Neural progenitor cell (in vitro differentiated cells): ENCODE measurements at regions not wholly inside any gene's neighbourhood (a gene's known extent, or its start where the extent isn't known, plus 50 kb on each side); places are given as distances from the start of the nearest gene placed in this dataset.

Experiments
- DNase-seq: peaks from one replicate; pipeline ENCODE4 v3.0.0-alpha.2; 2016; ENCODE audit warnings: low spot score
- H2AFZ ChIP-seq: fragments of 200-600 bp; sonication (generic); replicated peaks from 2 replicates; pipeline ENCODE4 v1.6.1; 2016; ENCODE audit warnings: antibody characterized with exemption
- H3F3A ChIP-seq: fragments of 200-600 bp; sonication (generic); 2 replicates; pipeline ENCODE4 v1.6.1; 2016; ENCODE audit warnings: antibody characterized with exemption, low read depth
- H3K27ac ChIP-seq: fragments of 200-600 bp; sonication (generic); 2 replicates; pipeline ENCODE4 v1.5.1; 2016; ENCODE audit warnings: mild to moderate bottlenecking
- H3K27me3 ChIP-seq: fragments of 200-600 bp; sonication (generic); 2 replicates; pipeline ENCODE4 v1.6.1; 2016; ENCODE audit warnings: mild to moderate bottlenecking, moderate library complexity
- H3K36me3 ChIP-seq: fragments of 200-600 bp; sonication (generic); 2 replicates; pipeline ENCODE4 v1.5.1; 2016
- H3K4me1 ChIP-seq: fragments of 200-600 bp; sonication (generic); 2 replicates; pipeline ENCODE4 v1.6.1; 2016; ENCODE audit warnings: mixed run types
- H3K4me2 ChIP-seq: fragments of 200-600 bp; sonication (generic); 2 replicates; pipeline ENCODE4 v1.6.1; 2016
- H3K4me3 ChIP-seq: fragments of 200-600 bp; sonication (generic); 2 replicates; pipeline ENCODE4 v1.5.1; 2016
- H3K79me2 ChIP-seq: fragments of 200-600 bp; sonication (generic); 2 replicates; pipeline ENCODE4 v1.6.1; 2016; ENCODE audit warnings: low read depth
- H3K9ac ChIP-seq: fragments of 200-600 bp; sonication (generic); 2 replicates; pipeline ENCODE4 v1.6.1; 2016
- H3K9me3 ChIP-seq: fragments of 200-600 bp; sonication (generic); 2 replicates; pipeline ENCODE4 v1.5.1; 2016; ENCODE audit warnings: low read depth
- H4K20me1 ChIP-seq: fragments of 200-600 bp; sonication (generic); 2 replicates; pipeline ENCODE4 v1.6.1; 2016; ENCODE audit warnings: low read depth
- H3K27ac Mint-ChIP-seq: 3 replicates; pipeline ENCODE4 v1.8.0; 2021; ENCODE audit warnings: mixed read lengths
- H3K27me3 Mint-ChIP-seq: 2 replicates; pipeline ENCODE4 v1.8.0; 2022; ENCODE audit warnings: low read depth, mild to moderate bottlenecking, inconsistent platforms, moderate library complexity, mixed read lengths; ENCODE audit not compliant: insufficient read depth
- H3K36me3 Mint-ChIP-seq: 3 replicates; pipeline ENCODE4 v1.8.0; 2021; ENCODE audit warnings: mixed read lengths
- H3K4me1 Mint-ChIP-seq: 3 replicates; pipeline ENCODE4 v1.8.0; 2021; ENCODE audit warnings: mixed read lengths
- H3K4me3 Mint-ChIP-seq: 3 replicates; pipeline ENCODE4 v1.8.0; 2021; ENCODE audit warnings: mild to moderate bottlenecking, moderate library complexity, mixed read lengths
- H3K9me3 Mint-ChIP-seq: 3 replicates; pipeline ENCODE4 v1.8.0; 2020; ENCODE audit warnings: mixed read lengths
- EZH2 ChIP-seq: fragments of 200-600 bp; sonication (generic); IDR thresholded peaks from 2 replicates; pipeline ENCODE4 v1.6.1; 2017; ENCODE audit warnings: antibody characterized with exemption, mild to moderate bottlenecking, moderate library complexity
- EZH2phosphoT487 ChIP-seq: fragments of 200-600 bp; sonication (generic); IDR thresholded peaks from 2 replicates; pipeline ENCODE4 v1.6.1; 2017; ENCODE audit warnings: antibody characterized with exemption
- TF ChIP-seq, protein P1 (sequence below): fragments of 200-600 bp; sonication (generic); IDR thresholded peaks from 2 replicates; pipeline ENCODE4 v1.5.1; 2017; ENCODE audit warnings: antibody characterized with exemption, mild to moderate bottlenecking

DNA sequence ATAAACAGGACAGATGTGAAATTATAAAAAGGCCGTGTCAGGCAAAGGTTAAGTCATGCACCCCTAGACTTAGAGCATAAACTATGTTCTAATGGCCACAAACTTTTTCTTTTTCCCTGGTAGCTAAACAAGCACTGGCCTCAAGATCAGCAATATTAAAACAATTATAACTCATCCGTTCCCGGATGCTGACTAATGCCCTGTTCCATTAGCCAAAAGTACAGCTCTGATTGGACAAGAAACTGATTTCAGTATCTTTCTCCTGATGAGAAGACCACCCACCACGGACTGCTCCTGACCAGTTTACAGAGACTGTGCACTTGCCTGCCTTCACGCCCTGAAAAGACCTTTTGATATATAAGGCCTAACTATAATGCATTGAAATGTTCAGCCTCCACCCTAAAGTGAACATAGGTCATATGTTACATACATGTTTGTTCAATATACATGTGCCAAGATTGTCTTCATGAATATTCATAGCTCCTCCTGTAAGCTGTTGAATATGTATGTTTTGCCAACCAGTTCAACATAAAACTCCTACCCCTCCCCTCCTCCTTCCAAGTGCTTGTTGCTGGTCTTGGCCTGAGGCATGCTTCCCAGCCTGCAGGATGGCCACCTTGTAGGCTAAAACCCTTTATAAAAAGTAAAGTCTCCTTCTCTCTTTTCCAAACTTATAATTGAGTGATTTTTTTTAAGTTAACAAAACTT lies 162.0 kb downstream of the IPO8 start:
- Mint-ChIP-seq H3K36me3 (no peaks in the 10 kb centered on the region), H3K4me3 (no peak overlapping the region), H3K27ac (no peak overlapping the region), H3K4me1 (peaks cover 2% of the 10 kb centered on the region), H3K27me3 (peaks cover 2% of the 10 kb centered on the region), H3K9me3 (no peaks in the 10 kb centered on the region)
- no peak overlapping the region for H2AFZ ChIP-seq
- H3K27me3 ChIP-seq: no peaks in the 10 kb centered on the region
- no peaks in the 10 kb centered on the region for H3K4me1 ChIP-seq
- no peaks in the 10 kb centered on the region for H4K20me1 ChIP-seq
- H3K79me2 ChIP-seq: no peaks in the 10 kb centered on the region
- H3F3A ChIP-seq: no peaks in the 10 kb centered on the region
- TF ChIP-seq EZH2: no peak
- TF ChIP-seq EZH2phosphoT487: no peak
- TF ChIP-seq, protein P1, sequence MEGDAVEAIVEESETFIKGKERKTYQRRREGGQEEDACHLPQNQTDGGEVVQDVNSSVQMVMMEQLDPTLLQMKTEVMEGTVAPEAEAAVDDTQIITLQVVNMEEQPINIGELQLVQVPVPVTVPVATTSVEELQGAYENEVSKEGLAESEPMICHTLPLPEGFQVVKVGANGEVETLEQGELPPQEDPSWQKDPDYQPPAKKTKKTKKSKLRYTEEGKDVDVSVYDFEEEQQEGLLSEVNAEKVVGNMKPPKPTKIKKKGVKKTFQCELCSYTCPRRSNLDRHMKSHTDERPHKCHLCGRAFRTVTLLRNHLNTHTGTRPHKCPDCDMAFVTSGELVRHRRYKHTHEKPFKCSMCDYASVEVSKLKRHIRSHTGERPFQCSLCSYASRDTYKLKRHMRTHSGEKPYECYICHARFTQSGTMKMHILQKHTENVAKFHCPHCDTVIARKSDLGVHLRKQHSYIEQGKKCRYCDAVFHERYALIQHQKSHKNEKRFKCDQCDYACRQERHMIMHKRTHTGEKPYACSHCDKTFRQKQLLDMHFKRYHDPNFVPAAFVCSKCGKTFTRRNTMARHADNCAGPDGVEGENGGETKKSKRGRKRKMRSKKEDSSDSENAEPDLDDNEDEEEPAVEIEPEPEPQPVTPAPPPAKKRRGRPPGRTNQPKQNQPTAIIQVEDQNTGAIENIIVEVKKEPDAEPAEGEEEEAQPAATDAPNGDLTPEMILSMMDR: no peak
- H3K27ac ChIP-seq: no peak overlapping the region
- no peak overlapping the region for H3K9ac ChIP-seq
- no peak overlapping the region for H3K4me2 ChIP-seq
- no peaks in the 10 kb centered on the region for H3K9me3 ChIP-seq
- H3K4me3 ChIP-seq: no peak overlapping the region
- no peak for DNase-seq
- H3K36me3 ChIP-seq: no peaks in the 10 kb centered on the region

DNA sequence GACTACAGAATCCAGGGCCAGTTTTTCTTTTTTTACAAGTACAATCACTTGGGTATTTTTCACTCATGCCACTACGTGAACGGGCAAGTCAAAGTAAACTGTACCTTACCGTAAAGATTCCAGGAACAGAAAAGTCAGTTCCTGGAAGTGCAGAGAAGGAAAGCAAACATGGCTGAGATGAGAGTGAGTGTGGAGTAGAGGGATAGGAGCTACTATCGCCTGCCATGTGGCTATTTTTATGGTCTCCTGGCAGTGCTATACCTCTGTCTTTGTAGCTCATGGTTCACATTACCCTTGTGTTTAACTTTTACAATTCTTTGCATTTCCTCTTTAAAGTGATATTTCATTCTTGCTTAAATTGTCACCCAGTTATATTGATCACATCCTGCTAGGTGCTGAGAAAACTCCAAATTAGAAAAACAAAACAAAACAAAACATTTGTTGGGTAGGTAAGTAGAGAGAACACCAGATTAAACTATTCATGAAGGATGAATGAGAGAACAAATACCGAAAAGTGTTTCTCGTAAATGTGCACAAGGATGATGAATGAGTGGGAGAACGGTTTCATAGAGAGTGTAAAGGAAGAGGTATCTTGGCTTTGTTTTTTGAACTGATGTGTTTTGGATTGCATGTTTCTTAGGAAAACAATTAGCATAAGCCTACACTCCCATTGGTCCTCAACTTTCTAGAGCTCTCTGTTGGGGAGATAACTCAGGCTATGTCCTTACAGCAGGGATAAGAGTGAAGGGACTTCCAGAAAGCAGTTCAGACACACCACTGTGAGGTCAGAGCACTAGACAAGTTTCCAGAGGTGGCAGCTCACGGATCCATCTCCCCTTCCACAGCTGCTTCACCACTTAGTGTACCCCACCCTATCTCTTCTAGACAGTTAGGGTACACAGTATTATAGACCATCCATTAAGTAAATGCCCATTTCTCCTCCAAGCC lies 163.7 kb downstream of the IPO8 start:
- TF ChIP-seq EZH2 (no peak), EZH2phosphoT487 (no peak)
- TF ChIP-seq, protein P1: no peak

DNA sequence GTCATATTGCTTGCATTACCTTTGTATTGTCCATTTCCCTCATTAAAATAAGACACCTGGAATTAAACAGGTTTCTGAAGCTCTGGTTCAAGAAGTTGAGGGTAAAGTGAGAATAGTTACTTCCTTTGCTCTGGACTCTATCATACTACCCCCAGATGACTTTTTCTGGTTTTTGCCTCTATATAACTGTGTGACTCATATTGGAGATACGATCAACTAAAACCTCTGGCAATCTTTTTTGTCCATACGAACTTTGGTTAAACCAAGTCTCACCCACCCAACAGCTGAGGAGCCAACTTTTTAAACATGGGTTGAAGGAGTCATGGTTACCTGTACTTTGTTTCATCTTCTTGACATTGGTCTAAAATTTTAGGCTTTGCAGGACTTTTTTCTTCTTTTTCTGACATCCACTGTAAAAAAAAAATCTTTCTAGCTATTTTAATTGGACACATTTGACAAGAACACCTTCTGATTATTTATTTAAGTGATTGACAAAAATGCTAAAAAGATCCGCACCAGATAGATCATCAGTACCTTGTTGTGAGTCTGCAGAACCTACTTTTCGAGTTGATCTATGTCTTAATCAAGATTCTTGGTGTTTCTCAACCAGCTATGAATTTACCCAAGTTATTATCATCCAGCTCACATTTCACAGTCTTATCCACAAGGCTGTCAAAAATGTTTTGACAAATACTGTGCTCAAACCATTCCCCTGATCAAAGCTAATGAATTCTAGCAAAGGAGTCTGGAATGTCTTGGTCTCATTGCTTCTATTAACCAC lies 166.0 kb downstream of the IPO8 start:
- Histone ChIP-seq H3K27me3 (no peaks in the 10 kb centered on the region), H3K9ac (no peak overlapping the region), H3K9me3 (no peaks in the 10 kb centered on the region), H3K36me3 (no peaks in the 10 kb centered on the region), H3K4me2 (no peak overlapping the region), H3K27ac (no peak overlapping the region), H2AFZ (no peak overlapping the region), H3K79me2 (no peaks in the 10 kb centered on the region), H4K20me1 (no peaks in the 10 kb centered on the region), H3K4me1 (no peaks in the 10 kb centered on the region), H3F3A (no peaks in the 10 kb centered on the region), H3K4me3 (no peak overlapping the region)
- H3K4me3 Mint-ChIP-seq: no peak overlapping the region
- H3K27ac Mint-ChIP-seq: no peak overlapping the region
- no peak for TF ChIP-seq EZH2phosphoT487
- TF ChIP-seq EZH2: no peak
- TF ChIP-seq, protein P1: no peak
- no peak for DNase-seq
- H3K9me3 Mint-ChIP-seq: no peaks in the 10 kb centered on the region
- no peaks in the 10 kb centered on the region for H3K27me3 Mint-ChIP-seq
- peaks cover 3% of the 10 kb centered on the region for H3K4me1 Mint-ChIP-seq
- no peaks in the 10 kb centered on the region for H3K36me3 Mint-ChIP-seq

More for the DNA sequence above, 163.7 kb downstream of the IPO8 start:
- Histone ChIP-seq H3K9ac (no peak overlapping the region), H3K4me1 (no peaks in the 10 kb centered on the region), H3K4me2 (no peak overlapping the region), H3K9me3 (no peaks in the 10 kb centered on the region), H3F3A (no peaks in the 10 kb centered on the region), H3K79me2 (no peaks in the 10 kb centered on the region), H4K20me1 (no peaks in the 10 kb centered on the region), H3K4me3 (no peak overlapping the region), H3K27ac (no peak overlapping the region), H2AFZ (peak overlapping the region; percentile 15), H3K36me3 (no peaks in the 10 kb centered on the region), H3K27me3 (no peaks in the 10 kb centered on the region)
- Mint-ChIP-seq H3K27me3 (peaks cover 2% of the 10 kb centered on the region), H3K36me3 (no peaks in the 10 kb centered on the region), H3K4me1 (peaks cover 2% of the 10 kb centered on the region), H3K9me3 (no peaks in the 10 kb centered on the region), H3K27ac (no peak overlapping the region), H3K4me3 (no peak overlapping the region)
- no peak for DNase-seq
